Cerebellar cortex (tissue), 1 donor: ENCODE measurements at regions not wholly inside any gene's neighbourhood (a gene's known extent, or its start where the extent isn't known, plus 50 kb on each side); places are given as distances from the start of the nearest gene placed in this dataset.
"Not testable (repeated sequence)": the region's sequence is repeated elsewhere in the genome, so short reads cannot be mapped to it uniquely, and the experiment has no call there.

Source experiments
- DNase-seq: peaks from one replicate; pipeline ENCODE4 v3.0.0-alpha.2; 2015; ENCODE audit warnings: low spot score

DNA sequence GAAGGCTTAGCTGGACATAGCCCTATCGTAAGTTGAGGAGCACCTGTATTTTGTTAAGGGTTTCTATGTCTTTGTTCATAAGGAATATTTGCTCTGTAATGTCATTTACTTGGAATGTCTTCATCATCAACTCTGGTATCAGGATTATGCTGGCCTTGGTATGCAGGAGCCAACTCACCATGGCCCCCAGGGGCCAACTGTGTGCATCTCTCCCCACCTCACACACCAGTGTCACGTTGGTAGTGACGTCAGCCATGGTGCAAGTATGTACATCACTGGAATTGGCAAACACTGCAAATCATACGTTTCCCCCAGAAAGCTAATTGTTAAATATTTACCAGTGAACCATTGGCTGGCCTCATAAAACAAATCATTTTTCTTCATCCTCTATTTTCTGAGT, 70.8 kb downstream of the YTHDF1 start:
- no peak for DNase-seq

DNA sequence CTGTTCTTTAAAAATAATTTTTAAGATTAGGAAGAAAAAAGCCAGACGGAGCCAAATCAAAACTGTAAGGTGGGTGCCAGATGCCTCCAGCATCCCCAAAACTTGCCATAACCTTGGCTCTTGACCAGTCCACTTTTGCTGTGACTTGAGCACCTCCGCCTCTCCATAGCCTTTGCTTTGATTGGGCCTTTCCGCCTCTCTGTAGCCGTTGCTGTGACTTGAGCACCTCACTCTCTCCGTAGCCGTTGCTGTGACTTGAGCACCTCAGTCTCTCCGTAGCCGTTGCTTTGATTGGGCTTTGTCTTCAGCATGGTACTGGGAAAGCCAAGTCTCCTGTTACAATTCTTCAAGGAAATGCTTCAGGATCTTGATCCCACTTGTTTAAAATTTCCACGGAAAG, 73.0 kb downstream of the YTHDF1 start:
- DNase-seq, result no peak

DNA sequence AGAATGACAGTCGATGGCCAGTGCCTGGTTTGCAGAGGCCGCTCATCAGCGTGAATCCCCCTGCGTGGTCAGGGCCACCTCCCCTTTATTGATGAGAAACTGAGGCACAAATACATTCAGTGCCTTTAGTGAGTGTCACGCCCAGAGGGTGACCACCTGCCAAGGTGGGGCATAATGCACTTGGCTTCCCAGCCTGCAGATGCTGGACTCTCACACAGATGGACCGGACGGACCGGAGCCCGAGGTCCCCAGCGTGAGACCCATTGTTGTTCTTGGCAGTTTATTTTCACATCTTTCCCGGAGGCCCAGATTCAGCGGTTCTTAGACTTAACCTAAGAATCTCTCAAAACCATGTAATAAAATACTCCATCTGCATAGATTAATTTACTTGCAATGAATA, 74.4 kb downstream of the YTHDF1 start:
- DNase-seq, result no peak

DNA sequence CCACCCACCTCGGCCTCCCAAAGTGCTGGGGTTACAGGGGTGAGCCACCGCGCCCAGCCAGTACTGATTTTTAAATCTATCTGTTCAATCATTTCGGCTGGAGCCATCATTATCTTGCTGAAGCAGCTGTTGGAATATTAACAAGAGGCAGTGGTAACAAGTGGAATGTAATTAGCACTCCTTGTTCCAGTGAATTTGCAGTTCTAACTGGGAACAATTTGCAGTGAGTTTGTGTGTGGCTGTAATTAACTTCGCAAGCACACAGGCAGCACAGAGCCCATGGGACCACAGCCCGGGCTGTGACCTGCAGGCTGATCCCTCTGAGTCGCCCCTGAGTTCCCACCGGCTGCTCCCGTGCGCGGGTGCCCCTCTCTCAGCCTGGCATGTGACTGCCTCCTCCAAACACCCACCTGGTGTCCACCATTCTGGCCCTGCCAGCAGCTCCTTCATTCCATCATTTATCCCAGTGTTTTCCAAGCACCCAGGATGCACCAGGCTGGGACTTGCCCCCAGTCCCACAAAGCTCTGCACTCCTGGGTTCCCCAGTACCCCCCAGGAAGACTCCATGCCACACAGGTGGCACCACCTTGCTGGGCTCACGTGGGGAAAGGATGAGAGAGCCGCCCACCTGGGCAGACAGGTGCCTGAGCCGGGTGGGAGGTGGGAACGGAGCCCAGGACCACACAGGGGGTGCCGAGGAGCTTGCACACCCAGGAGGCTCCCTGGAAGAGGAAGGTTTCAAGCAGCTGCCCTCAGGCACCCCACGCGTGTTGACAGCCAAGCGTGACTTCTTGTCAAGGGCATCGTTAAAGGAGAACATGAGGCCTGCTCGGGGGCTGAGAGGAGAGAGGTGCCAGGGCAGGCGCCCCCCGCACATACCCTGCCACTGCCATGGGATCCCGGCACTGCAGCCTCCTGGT, 75.2 kb downstream of the YTHDF1 start:
- no peak for DNase-seq

DNA sequence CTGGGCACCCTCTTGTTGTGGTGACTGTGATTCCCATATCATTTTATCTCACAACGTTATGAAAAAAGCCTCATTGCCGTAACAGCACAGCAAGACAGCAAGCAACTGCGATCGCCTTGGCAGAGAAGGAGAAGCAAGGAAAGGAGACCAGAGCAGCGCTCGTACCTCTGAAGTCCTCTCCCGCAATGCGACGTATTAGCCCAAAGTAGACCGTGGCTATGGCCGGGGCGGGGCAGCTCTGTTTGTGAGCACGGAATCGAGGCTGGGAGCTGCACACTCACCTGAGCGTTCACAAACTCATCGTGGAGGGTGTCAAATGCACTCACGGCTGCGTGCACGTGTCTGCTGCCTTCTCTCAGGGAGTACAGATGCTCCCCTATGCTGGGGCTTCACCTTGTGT, 76.1 kb downstream of the YTHDF1 start:
- no peak for DNase-seq

DNA sequence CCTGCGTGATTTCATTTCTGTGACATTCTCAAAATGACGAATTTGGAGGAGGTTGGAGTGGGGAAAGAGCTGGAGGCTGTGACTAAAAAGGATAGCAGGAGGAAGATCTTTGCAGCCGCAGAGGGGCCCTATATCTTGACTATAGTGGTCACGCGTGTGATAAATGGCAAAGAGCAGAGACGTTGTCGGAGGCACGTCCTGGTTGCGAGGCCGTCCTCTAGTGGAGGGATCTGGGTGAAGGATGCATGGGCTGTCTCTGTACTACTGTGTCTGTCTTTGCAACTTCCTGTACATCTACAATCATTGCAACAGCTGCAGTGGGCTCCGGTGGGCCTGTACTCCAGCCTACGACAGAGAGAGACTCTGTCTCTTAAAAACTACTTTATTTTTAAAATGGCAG, 76.6 kb downstream of the YTHDF1 start:
- no peak for DNase-seq

DNA sequence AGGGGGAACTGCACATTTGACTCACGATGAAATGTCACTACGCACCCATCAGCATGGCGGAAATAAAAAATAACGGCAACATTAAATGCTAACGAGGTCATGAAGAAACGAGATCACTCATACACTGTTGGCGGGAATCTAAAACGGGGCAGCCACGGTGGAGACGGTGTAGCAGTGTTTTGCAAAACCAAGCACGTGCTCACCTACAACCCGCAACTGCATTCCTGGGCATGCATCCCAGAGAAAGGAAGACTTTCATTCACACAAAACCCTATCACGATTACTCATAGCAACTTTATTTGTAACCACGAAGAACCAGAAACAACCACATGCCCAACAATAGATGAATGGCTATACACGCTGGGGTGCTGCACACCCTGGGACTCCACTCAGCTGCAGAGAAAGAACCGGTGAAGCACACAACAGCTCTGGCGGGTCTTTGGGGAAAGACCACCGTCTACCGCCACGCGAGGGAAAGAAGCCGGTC, 77.0 kb downstream of the YTHDF1 start:
- no peak for DNase-seq

DNA sequence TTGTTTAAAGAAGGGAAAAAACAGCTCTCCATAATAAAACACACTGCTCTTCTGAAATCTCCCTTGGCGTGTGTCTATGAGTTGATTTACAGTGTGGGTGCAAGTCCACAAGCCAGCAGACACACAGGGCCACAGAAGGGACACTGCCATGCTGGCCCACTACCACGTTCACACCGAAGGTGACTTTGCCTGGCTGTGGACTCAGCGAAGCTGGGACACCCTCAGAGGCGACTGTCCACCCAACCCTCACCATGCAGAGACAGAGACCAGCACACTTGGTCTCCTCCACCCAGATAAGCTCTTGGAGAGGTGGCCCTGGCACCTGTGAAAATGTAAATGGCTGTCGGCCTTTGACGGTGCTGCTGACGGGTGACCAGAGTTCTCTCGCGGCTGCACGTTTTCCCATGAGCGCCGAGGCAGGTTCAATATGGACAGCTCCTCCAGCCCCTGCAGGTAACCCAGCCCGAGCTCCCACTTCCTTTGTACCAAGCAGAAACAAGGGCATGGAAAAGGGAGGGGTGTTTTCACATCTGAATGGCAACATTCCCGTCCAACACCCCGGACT, 78.0 kb downstream of the YTHDF1 start:
- no peak for DNase-seq

DNA sequence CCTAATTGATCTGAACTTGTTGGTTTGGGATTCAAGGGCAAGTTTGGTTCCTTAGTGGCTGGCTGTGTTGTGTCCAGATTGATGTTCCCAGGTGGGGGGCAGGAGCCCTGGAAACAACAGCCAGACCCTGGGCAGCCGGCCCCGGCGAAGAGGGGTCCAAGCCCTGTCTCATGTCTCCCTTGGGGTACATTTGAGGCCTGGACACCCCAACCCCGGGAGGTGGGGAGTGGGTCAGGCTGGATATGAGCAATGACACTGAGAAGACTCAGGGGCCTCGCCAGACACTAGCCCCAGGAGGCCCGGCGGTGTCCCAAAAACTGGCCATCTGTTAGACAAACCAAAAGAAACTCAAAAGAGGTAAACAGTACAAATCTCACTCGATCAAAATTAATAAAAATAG, 79.6 kb downstream of the YTHDF1 start:
- no peak for DNase-seq

DNA sequence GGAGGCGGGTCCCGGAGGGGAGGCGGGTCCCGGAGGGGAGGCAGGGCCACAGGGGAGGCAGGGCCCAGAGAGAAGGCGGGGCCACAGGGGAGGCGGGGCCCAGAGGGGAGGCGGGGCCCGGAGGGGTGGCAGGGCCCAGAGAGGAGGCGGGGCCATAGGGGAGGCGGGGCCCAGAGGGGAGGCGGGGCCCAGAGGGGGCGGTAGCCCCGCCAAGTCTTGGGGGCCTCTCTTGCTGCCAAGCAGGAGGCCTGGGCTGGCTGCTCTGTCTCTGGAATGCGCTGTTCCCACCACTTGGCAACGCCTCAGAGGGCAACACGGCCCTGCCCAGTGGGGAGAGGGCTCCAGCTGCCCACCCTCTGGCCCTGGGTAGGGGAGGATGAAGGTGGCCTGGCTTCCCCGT, 80.5 kb downstream of the YTHDF1 start:
- DNase-seq, result no peak

DNA sequence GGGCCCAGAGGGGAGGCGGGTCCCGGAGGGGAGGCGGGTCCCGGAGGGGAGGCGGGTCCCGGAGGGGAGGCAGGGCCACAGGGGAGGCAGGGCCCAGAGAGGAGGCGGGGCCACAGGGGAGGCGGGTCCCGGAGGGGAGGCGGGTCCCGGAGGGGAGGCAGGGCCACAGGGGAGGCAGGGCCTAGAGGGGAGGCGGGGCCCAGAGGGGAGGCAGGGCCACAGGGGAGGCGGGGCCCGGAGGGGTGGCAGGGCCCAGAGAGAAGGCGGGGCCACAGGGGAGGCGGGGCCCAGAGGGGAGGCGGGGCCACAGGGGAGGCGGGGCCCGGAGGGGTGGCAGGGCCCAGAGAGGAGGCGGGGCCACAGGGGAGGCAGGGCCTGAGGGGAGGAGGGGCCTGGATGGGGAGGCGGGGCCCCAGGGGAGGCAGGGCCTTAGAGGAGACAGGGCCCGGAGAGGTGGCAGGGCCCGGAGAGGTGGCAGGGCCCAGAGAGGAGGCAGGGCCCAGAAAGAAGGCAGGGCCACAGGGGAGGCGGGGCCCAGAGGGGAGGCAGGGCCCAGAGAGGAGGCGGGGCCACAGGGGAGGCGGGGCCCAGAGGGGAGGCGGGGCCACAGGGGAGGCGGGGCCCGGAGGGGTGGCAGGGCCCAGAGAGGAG, 81.1 kb downstream of the YTHDF1 start:
- not testable (repeated sequence) for DNase-seq

DNA sequence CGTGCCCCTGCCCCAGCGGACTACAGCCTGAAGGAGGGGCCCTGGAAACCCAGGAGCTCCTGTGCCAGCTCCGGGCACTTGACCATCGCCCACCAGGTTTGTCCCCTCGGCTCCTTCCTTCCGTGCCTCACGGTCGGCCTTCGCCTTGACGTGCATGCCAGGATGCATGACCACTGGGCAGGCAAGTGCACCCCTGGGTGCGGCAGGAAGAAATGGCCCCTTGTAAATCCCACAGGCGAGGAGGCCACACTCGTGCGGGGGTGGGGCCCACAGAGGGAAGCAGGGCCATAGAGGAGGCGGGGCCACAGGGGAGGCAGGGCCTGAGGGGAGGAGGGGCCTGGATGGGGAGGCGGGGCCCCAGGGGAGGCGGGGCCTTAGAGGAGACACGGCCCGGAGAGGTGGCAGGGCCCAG, 81.7 kb downstream of the YTHDF1 start:
- DNase-seq, result no peak

DNA sequence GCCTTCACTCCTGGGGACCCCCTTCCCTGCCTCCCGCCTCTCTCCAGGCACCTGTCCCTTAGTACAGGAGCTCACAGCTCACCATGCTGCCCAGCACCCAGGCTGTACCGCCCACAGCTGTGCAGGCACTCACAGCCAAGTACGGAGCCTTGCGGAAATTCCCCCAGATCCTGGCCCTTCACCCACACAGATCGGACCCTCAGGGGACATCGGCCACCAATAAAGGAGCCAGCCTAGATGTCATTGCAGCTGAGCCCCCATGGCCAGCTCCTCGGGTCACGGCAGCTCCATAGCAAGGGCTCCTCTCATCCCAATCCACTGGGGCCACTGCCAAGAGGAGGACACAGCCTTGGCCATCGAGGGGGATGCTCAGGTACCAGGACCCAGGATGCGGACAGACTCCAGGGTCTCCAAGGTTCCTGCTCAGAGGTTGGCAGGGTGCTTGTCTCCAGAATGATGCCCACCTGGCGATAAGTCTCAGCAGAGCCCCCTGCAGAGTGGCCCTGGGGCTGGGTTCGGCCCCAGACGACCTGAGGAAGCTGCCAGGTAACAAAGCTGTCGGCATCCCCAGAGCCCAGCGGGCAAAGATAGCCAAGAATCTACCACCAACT, 82.3 kb downstream of the YTHDF1 start:
- no peak for DNase-seq

DNA sequence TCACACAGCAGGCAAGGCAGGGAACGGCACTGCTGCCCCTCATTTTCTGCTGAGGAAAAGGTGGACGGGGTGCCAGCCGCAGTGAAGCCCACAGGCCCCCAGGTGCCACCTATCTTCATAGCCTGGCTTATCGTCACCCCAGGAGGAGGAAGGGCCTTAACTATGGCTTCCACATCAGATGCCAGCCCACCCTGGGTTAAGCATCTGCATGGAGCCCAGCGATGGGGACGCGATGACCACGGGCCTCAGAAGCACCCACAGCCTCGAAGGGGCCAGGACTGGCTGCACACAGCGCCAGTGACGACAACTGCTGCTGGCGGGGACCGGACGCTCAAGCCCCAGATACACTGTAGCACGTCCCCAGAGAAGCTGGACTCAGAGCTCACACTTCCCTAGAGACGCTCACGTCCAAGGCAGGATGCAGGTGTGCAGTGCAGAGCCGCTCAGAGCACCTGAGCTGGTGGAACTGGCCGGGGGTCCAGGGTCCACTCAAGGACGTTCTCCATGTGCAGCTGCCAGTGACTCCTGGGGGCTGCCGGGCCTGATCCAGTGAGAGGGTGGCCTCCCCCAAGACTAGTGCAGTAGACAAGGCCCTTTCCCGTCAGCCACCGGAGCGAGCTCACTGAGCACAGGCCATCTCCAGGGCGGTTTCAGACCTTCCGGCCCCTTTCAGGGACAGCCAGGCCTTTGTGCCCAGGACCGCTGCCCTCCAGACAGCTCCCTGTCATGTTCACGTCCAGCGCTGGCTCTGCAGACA, 83.0 kb downstream of the YTHDF1 start:
- no peak for DNase-seq

DNA sequence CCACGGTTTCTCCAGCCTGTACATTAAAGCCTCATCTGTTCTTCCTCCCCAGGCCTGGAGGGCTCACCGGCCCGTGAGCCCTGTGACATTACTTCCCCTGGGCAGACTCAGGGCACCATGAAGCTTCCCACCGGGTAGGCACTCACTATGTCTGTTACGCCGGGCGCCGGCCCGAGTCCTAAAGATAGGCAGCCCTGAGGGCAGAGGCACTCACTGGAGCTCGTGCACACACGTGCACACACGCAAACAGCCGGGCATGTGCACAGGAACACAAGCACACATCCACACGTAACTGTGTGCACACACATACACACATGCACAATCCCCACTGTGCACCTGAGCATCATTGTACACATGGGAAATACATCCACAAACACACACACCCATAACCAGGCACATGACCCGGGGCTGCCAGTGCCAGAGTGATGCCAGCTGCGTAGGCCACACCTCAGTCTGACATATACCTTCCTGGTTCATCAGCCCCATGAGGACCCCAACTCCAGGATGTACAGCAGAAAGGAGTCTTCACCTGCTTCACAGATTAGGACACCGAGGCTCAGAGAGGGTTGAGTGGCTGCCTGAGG, 83.7 kb downstream of the YTHDF1 start:
- DNase-seq, result no peak

DNA sequence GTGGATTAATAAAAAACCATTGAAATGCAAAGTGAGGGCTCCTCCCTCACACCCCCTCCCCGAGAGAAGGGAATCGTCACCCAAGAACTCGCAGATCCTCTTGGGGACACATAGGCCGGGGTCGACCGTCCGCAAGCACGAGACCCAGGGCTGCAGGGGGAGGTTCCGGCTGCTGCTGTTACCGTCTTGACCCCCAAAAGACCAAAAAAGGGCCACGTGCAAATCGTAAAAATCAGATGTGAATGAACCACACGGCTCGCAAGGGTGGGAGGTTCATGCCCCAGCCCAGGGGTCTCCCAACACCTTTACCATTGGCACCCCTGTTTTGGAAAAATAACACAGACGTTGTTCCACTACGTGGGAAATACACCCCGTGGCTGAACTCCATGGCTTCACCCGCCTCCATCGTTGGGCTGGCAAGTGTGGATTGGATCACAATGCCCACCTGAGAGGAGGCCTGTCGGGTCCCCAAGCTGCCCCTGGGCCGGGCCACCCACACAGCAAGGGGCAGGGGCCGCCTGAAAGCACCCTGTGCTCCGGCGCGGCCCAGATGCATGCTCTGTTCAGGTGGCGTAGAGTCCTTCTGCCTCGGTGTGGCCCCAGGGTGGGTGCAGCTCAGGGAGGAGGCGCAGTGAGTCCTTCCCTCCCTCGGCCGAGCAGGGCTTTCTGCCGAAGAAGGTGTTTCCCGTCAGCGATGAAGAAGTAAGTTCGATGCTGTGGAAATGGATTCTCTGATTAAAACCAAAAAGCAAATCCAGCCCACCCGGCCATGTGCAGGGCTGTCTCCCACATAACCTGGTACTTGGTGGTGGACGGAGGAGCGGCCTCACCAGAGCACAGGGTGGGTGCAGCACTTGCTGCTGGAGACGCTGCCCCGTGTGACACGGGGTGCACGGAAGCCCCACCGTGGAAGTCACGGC, 85.0 kb downstream of the YTHDF1 start:
- DNase-seq, result no peak

DNA sequence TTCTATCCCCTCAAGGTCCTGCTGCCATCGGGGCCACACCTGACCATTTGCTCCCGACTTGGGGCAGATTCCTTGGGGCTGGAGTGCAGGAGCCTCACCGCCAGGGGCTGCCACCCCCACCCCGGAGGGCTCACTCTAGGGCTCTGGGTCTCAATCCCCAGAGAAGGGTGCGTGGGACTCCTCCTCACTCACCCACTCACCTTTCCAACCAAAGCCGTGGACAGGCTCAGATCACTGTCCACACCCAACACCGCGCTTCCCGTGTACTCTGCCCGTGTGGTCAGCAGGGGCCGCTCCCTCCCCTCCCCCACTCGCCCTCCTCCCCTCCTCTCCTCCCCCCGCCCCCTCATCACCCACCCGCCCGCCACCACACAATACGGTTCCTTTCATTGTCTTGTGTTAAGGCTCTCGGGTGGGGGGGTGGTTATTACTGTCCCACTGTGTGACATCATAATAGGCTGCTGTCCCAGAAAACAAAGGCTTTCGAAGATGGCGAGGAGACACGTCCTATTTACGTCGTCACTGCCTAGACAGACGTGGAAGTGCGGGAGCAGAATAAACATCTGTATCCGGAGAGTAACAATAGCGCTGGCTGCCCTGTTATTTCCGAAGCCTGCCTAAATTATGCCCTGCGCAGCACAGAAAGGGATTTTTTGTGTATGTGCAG, 85.8 kb downstream of the YTHDF1 start:
- no peak for DNase-seq

DNA sequence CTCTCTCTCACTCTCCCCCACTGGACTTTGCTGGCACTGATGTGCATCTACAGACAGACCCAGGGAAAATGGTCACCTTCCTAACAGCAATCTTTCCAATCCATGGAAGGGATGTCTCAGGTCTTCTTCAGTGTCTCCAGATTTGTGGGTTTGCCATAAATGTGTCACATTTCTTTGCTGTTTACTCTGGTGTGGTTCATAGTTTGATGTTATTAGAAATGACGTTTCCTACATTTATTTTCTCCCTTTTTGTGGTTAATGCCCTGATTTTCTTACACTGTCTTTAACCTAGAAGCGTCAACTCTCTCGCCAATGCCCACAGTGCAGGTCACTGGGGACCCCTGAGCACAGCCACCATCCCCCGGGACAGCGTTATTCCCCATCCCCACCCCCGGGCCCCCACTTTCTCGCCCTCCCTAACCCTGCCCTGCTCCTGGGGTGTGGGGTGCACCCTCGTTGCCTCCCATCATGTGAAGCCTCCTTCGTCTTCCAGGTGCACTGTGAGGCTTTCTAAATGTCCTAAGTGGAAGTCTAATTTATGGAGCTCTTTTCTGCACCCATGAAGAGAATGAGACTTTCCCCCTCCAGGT, 86.5 kb downstream of the YTHDF1 start:
- no peak for DNase-seq

DNA sequence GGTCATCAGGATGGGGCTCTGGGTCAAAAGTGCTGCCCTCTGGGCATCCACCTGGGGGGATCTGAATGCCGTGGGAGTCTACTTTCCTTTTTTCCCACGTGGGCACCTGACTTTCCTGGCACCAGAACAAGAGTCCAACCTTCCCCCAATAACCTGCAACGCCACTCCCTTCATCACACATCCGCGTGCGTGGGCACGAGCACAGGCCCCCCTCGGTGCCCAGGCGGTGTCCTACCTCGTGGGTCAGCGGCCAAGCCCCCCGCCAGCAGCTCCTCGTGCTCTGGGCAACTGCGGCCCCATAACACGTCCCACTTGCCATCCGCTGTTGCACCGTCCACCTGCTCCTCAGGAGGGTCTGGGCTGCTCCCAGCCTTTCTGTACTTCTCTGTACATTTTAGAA, 87.0 kb downstream of the YTHDF1 start:
- DNase-seq, result no peak
